8988T (cell line): ENCODE measurements at regions not wholly inside any gene's neighbourhood (a gene's known extent, or its start where the extent isn't known, plus 50 kb on each side); places are given as distances from the start of the nearest gene placed in this dataset.

Experiments used
- DNase-seq: peaks from one replicate; pipeline ENCODE4 v3.0.0; 2011

DNA sequence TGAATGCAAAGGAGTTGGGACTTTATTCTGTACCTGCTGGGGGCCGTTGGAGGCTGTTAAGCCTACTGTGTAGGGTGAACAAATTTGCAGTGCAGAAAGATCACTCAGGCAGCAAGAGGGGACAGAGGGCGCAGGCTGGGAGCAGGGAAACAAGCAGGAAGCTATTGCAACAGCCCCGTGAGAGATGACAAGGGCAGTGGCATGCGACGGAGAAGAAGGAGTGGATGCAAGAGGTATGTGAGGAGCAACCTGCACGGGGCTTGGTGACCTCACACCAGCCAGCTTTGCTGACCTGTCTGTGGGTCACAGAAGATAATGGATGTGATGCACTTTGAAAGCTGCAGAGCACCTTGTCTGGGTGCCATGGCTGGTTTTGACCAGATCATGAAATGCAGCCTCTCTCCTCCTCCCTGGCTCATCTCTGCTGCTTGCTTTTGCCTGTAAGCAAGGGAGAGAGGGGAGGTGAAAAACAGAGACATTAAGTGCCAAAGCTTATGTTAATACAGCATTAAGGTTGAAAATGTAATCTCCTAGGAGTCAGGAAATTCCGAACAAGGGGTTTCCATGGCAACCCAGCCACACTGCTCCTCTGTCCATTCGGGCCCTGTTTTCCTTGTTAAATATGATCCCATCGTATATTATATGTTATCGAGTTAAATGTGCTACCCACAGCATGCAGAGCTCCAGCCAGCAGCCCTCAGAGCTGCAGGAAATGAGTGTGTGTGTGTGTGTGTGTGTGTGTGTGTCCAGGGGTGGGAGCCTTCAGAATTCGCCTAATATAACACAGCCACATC is 314.3 kb upstream of the ZMIZ1 start:
- no peak for DNase-seq

GRCh38 chr10:78755063-78755701 is 313.6 kb upstream of the ZMIZ1 start:
- no peak for DNase-seq

DNA sequence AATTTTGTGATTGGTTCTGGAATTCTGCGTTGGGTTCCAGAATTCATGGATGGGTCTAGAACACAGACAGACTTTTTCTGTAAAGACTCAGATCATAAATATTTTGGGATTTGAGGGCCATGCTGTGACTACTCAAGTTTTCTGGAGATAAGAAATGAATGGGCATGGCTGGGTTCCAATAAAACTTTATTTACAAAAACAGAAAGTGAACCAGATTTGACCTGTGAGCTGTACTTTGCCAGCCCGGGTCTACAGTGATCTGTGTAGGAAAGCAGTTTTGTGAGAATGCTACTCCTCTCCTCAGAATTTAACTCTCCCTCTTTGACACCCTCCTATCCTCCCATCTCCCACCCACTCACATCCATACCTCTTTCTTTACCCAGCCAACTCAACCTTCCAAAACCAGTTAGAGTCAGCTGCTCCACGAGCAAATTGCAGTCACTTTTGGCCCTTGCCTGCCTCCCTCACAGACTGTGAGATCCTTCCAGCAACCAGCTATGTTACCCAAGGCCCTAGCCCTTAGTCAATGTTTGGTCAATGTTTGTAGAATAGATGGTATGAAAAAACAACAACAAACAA is 312.8 kb upstream of the ZMIZ1 start:
- no peak for DNase-seq

GRCh38 chr10:78756604-78757343 is 312.0 kb upstream of the ZMIZ1 start:
- peak; percentile 93 for DNase-seq

DNA sequence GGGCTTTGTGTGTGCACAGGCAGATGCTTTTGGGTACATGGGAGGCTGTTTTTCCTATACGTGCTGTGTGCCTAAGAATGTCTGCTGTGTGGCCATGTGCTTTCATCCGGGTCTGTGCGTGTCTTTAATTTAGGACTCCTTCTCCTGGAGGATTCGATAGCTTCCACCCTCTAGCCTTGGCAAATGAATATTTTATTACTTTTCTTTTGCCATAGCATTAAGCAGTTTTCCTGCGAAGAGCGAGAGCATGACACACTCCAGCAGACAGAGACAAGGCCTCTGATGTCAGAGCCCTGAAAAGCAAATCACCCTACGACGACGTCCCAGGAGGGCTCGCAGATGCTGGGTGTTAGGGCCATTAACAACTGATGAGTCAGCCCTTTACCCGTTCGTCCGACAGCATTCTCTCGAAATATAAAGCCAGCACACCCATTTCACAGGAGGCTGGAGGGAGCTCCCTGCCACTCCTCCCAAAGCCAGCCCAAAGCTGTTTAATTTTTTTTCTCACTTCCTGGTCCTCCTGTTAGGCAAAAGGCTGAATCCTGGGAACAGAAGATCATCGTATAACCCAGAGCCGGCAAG is 311.3 kb upstream of the ZMIZ1 start:
- no peak for DNase-seq

DNA sequence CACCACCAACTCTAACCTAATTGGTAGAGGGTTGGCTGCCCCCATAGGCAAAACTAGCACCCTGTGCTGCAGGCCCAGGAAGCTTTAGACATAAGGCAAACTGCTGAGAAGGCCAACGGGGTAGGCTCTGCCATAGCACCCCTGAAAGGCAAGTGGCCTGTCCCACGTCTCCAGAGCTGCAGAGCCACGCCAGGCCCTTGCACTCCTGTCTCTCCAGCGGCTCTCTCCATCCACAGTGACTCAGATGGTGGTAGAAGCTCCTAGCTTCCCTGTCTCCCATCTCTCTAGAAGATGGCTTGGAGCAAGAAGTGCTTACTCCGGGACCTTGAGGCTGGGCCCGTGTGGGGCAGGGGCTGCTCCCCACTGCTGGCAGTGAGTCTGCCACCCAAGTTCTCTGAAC is 310.6 kb upstream of the ZMIZ1 start:
- DNase-seq = no peak

DNA sequence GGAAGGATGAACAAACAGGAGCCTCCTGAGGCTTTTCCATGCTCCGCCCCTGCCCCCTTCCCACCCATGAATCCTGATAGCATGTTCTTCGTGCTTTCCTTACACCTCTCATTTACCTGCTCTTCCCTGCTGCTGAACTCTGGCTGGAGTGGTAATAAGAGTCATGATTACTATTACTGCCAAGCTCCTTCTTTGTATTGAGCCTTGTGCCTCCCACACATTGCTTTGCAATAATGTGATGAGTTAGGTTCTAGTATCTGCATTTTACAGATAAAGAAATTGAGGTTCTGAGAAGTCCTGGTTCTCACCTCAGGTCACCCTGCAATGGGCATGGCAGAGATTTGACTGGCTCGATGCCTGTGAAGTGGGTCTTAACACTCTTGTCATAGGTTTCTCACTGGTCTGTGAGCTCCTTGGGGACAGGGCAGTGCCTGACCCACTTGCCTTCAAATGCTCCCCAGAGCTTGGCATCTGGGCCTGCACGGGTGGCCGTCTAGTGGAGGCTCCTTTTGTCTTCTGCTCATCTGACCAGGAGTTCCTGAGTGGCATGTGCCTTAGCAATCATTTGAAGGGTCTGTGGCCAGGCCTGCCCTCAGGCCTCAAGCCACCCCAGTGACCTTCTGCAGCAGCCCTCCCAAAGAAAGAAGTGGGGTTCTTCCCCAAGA is 309.2 kb upstream of the ZMIZ1 start:
- no peak for DNase-seq

GRCh38 chr10:78760463-78761310 is 308.1 kb upstream of the ZMIZ1 start:
- DNase-seq = no peak

- no peak for DNase-seq
Observed at GRCh38 chr10:78761311-78761781, 307.4 kb upstream of the ZMIZ1 start.

DNA sequence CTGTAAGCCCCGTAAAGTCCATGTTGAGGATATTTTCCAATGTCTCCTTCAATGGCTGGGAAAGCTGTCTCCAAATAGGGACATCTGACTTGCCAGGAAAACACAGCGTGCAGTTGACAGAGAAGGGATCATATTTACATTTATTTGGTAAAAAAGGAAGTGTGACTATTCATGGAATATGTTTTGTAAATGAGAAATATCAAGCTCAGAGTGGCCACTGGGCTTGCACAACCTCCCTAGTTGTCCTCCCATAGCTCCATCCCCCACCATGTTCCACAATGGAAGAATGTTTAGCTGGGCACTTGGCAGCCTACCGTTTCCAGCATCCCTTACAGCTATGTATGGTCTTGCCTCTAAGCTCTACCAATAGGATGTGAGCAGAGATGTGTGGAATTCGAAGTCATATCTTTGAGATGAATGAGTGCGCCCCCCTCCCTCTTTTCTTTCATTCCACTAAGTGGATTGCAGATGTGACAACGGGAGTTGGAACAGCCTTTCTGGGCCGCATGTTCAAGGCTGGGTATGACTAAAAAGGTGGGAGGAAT is 306.6 kb upstream of the ZMIZ1 start:
- DNase-seq = no peak

GRCh38 chr10:78763234-78763633 is 305.5 kb upstream of the ZMIZ1 start:
- DNase-seq = no peak

DNA sequence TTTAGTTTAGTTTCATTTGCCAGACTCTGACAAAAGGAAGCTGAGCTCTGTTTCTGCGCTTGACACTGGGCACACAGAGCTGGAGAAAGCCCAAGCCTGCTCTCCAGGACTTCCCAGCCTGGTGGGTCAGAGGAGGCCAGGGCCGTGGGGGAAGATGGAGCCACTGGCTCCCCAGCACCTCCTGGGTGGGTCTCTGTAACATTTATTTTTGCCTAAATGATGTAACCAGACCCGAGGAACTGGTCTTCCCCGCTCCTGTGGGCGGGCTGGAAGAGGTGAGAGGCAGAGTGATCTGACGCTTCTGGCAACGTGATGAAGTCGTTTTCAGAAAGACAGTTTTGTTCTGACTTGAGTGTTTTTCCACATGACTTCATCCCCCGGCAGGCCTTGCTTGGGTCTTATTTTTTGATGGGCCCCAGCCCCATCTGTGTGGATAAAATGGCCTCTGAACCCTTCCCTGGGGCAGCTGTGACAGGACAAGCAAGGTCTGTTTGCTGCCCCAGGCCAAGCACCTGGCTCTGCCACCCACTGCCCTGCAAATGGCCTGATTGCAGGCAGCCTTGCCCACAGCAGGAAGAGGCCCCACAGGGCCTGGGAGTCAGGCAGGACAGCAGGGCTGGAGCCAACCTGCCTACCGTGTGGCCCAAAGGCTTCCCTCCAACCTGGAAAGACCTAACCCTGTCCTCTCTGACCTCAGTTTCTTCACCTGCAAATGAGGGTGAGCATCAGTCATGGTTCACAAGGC is 304.9 kb upstream of the ZMIZ1 start:
- no peak for DNase-seq

DNA sequence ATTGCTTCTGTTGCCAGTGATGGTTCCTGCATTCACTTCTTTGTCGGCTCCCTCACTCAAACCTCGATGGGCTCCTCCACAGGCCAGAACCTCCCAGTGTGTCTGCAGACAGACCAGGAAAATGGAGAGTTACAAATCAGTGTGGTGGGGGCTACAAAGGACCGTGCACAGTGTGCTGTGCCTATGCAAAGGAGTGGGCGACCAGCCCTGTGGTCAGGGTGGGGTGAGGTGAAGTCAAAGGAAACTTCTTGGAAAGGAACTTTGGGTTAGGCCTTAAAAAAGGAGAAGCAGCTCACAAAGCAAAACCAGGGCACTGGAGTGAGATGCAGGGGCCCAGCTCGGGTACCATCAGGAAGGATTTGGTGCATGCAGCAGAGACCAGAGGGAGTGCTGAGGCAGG is 304.3 kb upstream of the ZMIZ1 start:
- no peak for DNase-seq

GRCh38 chr10:78764846-78765430 is 303.8 kb upstream of the ZMIZ1 start:
- no peak for DNase-seq

- no peak for DNase-seq
Observed at GRCh38 chr10:78765726-78766335, 302.9 kb upstream of the ZMIZ1 start.

DNA sequence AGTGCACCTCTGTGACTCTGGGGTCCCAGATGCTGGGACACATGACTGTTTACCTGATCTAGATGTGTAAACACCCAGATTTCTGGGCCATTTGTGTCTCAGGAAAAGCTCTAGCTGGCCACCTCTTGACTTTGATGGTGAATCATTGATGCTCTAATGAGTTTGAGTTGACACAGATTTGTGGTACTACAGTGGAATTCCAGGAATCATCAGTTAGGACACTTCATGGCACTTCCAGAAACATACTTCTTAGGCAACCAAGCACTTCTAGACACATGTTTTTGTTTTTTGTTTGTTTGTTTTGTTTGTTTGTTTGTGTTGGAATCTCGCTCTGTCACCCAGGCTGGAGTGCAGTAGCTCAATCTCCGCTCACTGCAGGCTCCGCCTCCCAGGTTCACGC is 302.2 kb upstream of the ZMIZ1 start:
- no peak for DNase-seq

- no peak for DNase-seq
Observed at GRCh38 chr10:78768041-78768835, 300.5 kb upstream of the ZMIZ1 start.

DNA sequence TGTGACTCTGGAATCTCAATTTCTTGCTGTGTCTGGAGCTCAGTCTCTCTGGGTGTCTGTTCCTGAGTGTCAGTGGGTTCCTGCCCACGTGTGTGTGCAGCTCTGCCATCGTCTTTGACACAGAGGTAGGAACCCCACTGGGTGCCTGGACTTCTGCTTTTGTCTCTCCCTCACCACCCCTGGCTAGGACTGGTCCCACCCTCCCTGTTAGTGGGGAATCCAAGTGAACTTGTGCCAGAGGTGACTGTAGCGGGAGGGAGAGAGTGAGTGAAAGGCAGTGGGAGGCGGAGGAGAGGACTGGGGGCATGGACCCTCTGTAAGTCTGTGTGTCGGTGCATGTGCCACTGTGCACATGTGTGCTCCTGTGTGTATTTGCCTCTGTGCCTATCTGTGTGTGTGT is 299.9 kb upstream of the ZMIZ1 start:
- DNase-seq = no peak

GRCh38 chr10:78769526-78769925 is 299.2 kb upstream of the ZMIZ1 start:
- DNase-seq = no peak
